ENCODE measurements at regions not wholly inside any gene's neighbourhood (a gene's known extent, or its start where the extent isn't known, plus 50 kb on each side); places are given as distances from the start of the nearest gene placed in this dataset.

- WGBS, result 91% methylated on average over 1 of the region's 1 CpG
- TF ChIP-seq FOXA1 (IDR thresholded peaks at IDR 0.05) (no peak), GABPA (IDR thresholded peaks at IDR 0.05 in 1 of 2, conservative IDR thresholded peaks at IDR 0.05 in 1 of 2) (no peak), TAF1 (conservative IDR thresholded peaks at IDR 0.05) (no peak)
Measured at GRCh38 chr5:20158006-20158405, 170.0 kb upstream of the CDH18 start.

GRCh38 chr5:20157089-20157488 lies 169.1 kb upstream of the CDH18 start:
- H3K36me3 ChIP-seq (ENCODE audit: control insufficient read depth in 4 of 4, insufficient read depth in 3 of 4, low read depth in 1 of 4, low read length in 3 of 4), result no peaks in the 10 kb centered on the region
- no peak overlapping the region for H3K27ac ChIP-seq (ENCODE audit: low read depth in 1 of 2, low read length in 2 of 2)
- no peaks in the 10 kb centered on the region for H3K27me3 ChIP-seq (ENCODE audit: control insufficient read depth in 4 of 4, insufficient read depth in 4 of 4, low read length in 3 of 4)
- no peak overlapping the region for H3K4me3 ChIP-seq (ENCODE audit: low read depth in 1 of 3, low read length in 3 of 3)
- WGBS, result 56% methylated on average over 2 of the region's 2 CpGs
- TF ChIP-seq TAF1 (conservative IDR thresholded peaks at IDR 0.05), result no peak
- TF ChIP-seq SP1 (IDR thresholded peaks at IDR 0.05), result no peak
- no peak for TF ChIP-seq MAX (IDR thresholded peaks at IDR 0.05)
- no peak for TF ChIP-seq JUND (IDR thresholded peaks at IDR 0.05)
- no peak for TF ChIP-seq RAD21 (IDR thresholded peaks at IDR 0.05)
- TF ChIP-seq HNF4A (conservative IDR thresholded peaks at IDR 0.05), result no peak
- no peak for TF ChIP-seq EGR1 (IDR thresholded peaks at IDR 0.05; ENCODE audit: low read depth in 2 of 2)
- TF ChIP-seq CTCF (IDR thresholded peaks at IDR 0.05; ENCODE audit: low read depth, low read length, missing input control), result no peak
- no peak for TF ChIP-seq GABPA (IDR thresholded peaks at IDR 0.05 in 1 of 2, conservative IDR thresholded peaks at IDR 0.05 in 1 of 2)
- TF ChIP-seq ZBTB33 (IDR thresholded peaks at IDR 0.05), result no peak
- no peak for TF ChIP-seq YY1 (IDR thresholded peaks at IDR 0.05)
- TF ChIP-seq HNF4G (IDR thresholded peaks at IDR 0.05), result no peak
- no peak for TF ChIP-seq NR2F2 (IDR thresholded peaks at IDR 0.05)
- TF ChIP-seq FOXA2 (IDR thresholded peaks at IDR 0.05), result no peak
- no peak for TF ChIP-seq ATF3 (IDR thresholded peaks at IDR 0.05)
- no peak for TF ChIP-seq REST (IDR thresholded peaks at IDR 0.05)
- TF ChIP-seq RXRA (IDR thresholded peaks at IDR 0.05), result no peak
- TF ChIP-seq FOXA1 (IDR thresholded peaks at IDR 0.05), result no peak
- no peak overlapping the region for H3K9ac ChIP-seq (ENCODE audit: low read depth in 1 of 2, low read length in 2 of 2)
- H3K9me3 ChIP-seq (ENCODE audit: control insufficient read depth in 4 of 4, low read length in 3 of 4), result peaks cover 0 to 3% (median under 1%) of the 10 kb centered on the region in 4 donors
- H3K4me1 ChIP-seq (ENCODE audit: control insufficient read depth in 4 of 4, insufficient read depth in 4 of 4, low read length in 3 of 4), result no peaks in the 10 kb centered on the region
- no peak for DNase-seq (ENCODE audit: low spot score)

More at GRCh38 chr5:20158006-20158405, 170.0 kb upstream of the CDH18 start:
- Histone ChIP-seq H3K4me1 (ENCODE audit: control insufficient read depth in 4 of 4, insufficient read depth in 4 of 4, low read length in 3 of 4) (no peaks in the 10 kb centered on the region), H3K9ac (ENCODE audit: low read depth in 1 of 2, low read length in 2 of 2) (no peak overlapping the region), H3K9me3 (ENCODE audit: control insufficient read depth in 4 of 4, low read length in 3 of 4) (peaks cover 0 to 3% (median under 1%) of the 10 kb centered on the region in 4 donors), H3K27me3 (ENCODE audit: control insufficient read depth in 4 of 4, insufficient read depth in 4 of 4, low read length in 3 of 4) (no peaks in the 10 kb centered on the region), H3K4me3 (ENCODE audit: low read depth in 1 of 3, low read length in 3 of 3) (no peak overlapping the region), H3K27ac (ENCODE audit: low read depth in 1 of 2, low read length in 2 of 2) (no peak overlapping the region), H3K36me3 (ENCODE audit: control insufficient read depth in 4 of 4, insufficient read depth in 3 of 4, low read depth in 1 of 4, low read length in 3 of 4) (no peaks in the 10 kb centered on the region)
- DNase-seq (ENCODE audit: low spot score), result no peak
